Activated naive CD8-positive, alpha-beta T cell treated with anti-CD3 and anti-CD28 coated beads, Interleukin-2, amount 50 U/mL, for 24 hours (primary cell): ENCODE measurements at regions not wholly inside any gene's neighbourhood (a gene's known extent, or its start where the extent isn't known, plus 50 kb on each side); places are given as distances from the start of the nearest gene placed in this dataset.

Experiments used
- ATAC-seq: fragments of 150-1000 bp; cut with Tn5 transposase; one replicate; pipeline ENCODE4 v1.10.0; 2021
- DNase-seq: peaks from one replicate; pipeline ENCODE4 v3.0.0; 2021
- H3K27ac Mint-ChIP-seq: one replicate; pipeline ENCODE4 v1.8.0; 2021; ENCODE audit warnings: mild to moderate bottlenecking, mixed read lengths
- H3K27me3 Mint-ChIP-seq: one replicate; pipeline ENCODE4 v1.8.0; 2021; ENCODE audit warnings: mixed read lengths
- H3K36me3 Mint-ChIP-seq: one replicate; pipeline ENCODE4 v1.8.0; 2021; ENCODE audit warnings: low read depth, mixed read lengths
- H3K4me1 Mint-ChIP-seq: one replicate; pipeline ENCODE4 v1.8.0; 2021; ENCODE audit warnings: mixed read lengths
- H3K4me3 Mint-ChIP-seq: one replicate; pipeline ENCODE4 v1.8.0; 2021; ENCODE audit warnings: mild to moderate bottlenecking, moderate library complexity, mixed read lengths
- H3K9me3 Mint-ChIP-seq: one replicate; pipeline ENCODE4 v1.8.0; 2021; ENCODE audit warnings: mixed read lengths

GRCh38 chr10:28250782-28251181 lies 52.1 kb downstream of the MPP7 start:
- ATAC-seq (no peak), DNase-seq (no peak)
- Mint-ChIP-seq H3K9me3 (peaks cover 1% of the 10 kb centered on the region), H3K4me3 (no peak overlapping the region), H3K4me1 (peaks cover 28% of the 10 kb centered on the region), H3K27me3 (no peaks in the 10 kb centered on the region), H3K27ac (no peak overlapping the region), H3K36me3 (no peaks in the 10 kb centered on the region)

DNA sequence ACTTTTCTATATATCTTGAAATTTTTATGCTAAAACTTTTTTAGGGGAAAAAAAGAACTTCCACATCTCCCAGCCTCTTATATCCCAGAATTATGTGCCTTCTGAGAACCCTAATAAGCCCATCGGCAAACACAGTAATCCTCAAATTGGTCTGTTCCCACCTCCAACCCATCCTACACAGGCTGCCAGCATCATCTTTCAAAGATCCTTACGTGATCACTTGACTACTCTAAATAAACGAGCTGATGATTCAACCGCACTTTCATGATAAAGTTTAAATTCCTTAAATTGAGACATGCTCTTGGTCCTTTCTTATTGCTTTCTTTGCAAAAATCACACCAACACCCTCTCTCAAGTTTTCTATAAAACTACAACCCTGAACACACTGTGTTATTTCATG lies 52.5 kb downstream of the MPP7 start:
- DNase-seq = no peak
- Mint-ChIP-seq H3K36me3 (no peaks in the 10 kb centered on the region), H3K4me1 (peaks cover 30% of the 10 kb centered on the region), H3K9me3 (peaks cover 4% of the 10 kb centered on the region), H3K27me3 (no peaks in the 10 kb centered on the region), H3K27ac (no peak overlapping the region), H3K4me3 (no peak overlapping the region)
- no peak for ATAC-seq

- DNase-seq = no peak
- H3K4me3 Mint-ChIP-seq = no peak overlapping the region
- no peaks in the 10 kb centered on the region for H3K36me3 Mint-ChIP-seq
- ATAC-seq = no peak
- H3K27ac Mint-ChIP-seq = no peak overlapping the region
- H3K27me3 Mint-ChIP-seq = no peaks in the 10 kb centered on the region
- peaks cover 28% of the 10 kb centered on the region for H3K4me1 Mint-ChIP-seq
- peaks cover 4% of the 10 kb centered on the region for H3K9me3 Mint-ChIP-seq
These were observed 53.4 kb downstream of the MPP7 start for GRCh38 chr10:28249512-28249911.

- Mint-ChIP-seq H3K9me3 (peaks cover 4% of the 10 kb centered on the region), H3K4me3 (peak overlapping the region; percentile 1), H3K27ac (peak overlapping the region; percentile 27), H3K4me1 (peaks cover 29% of the 10 kb centered on the region), H3K36me3 (no peaks in the 10 kb centered on the region), H3K27me3 (no peaks in the 10 kb centered on the region)
- ATAC-seq = no peak
- no peak for DNase-seq
These were observed 54.8 kb downstream of the MPP7 start for GRCh38 chr10:28248092-28248491.

DNA sequence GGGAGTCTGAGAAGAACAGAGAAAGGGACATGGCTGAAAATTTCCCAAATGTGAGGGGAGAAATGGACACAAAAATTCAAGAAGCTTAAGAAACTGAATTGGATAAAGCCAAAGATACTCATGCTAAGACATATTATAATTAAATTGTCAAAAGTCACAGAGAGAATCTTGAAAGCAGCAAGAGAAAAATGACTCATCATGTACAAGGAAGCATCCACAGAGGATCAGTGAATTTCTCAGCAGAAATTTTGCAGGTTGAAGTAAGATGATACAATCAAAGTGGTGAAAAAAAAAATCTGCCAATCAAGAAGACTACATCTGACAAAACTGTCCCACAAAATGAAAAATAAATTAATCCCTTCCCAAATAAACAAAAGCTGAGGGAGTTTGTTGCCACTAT lies 56.8 kb downstream of the MPP7 start:
- H3K4me1 Mint-ChIP-seq = peaks cover 42% of the 10 kb centered on the region

DNA sequence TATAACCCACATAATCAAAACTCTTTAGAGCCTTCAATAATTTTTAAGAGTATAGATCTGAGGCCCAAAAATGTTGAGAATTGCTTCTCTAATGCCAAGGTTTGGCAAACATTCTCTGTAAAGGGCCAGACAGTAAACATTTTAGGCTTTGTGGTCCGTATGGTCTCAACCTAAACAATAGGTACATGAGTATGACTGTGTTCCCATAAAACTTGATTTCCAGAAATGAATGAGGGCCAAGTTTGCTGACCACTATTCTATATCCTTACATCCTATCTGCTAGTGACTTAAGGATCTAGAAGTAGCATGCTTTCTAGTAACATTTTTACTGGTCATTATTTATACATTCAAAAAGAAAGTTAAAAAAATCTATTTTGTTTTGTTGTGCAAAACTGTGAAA lies 58.9 kb downstream of the MPP7 start:
- no peak overlapping the region for H3K4me3 Mint-ChIP-seq
- H3K9me3 Mint-ChIP-seq = peaks cover 4% of the 10 kb centered on the region
- no peak overlapping the region for H3K27ac Mint-ChIP-seq
- no peak for ATAC-seq
- no peak for DNase-seq
- H3K36me3 Mint-ChIP-seq = no peaks in the 10 kb centered on the region
- H3K4me1 Mint-ChIP-seq = peaks cover 42% of the 10 kb centered on the region
- H3K27me3 Mint-ChIP-seq = no peaks in the 10 kb centered on the region

More for the DNA sequence above, 56.8 kb downstream of the MPP7 start:
- ATAC-seq = no peak
- peaks cover 4% of the 10 kb centered on the region for H3K9me3 Mint-ChIP-seq
- no peaks in the 10 kb centered on the region for H3K36me3 Mint-ChIP-seq
- H3K27me3 Mint-ChIP-seq = no peaks in the 10 kb centered on the region
- DNase-seq = no peak
- no peak overlapping the region for H3K27ac Mint-ChIP-seq
- H3K4me3 Mint-ChIP-seq = no peak overlapping the region

- Mint-ChIP-seq H3K27me3 (no peaks in the 10 kb centered on the region), H3K4me1 (peaks cover 31% of the 10 kb centered on the region), H3K4me3 (no peak overlapping the region), H3K9me3 (peaks cover 4% of the 10 kb centered on the region), H3K27ac (no peak overlapping the region), H3K36me3 (no peaks in the 10 kb centered on the region)
- no peak for DNase-seq
- no peak for ATAC-seq
These were observed 60.2 kb downstream of the MPP7 start for GRCh38 chr10:28242555-28243204.

DNA sequence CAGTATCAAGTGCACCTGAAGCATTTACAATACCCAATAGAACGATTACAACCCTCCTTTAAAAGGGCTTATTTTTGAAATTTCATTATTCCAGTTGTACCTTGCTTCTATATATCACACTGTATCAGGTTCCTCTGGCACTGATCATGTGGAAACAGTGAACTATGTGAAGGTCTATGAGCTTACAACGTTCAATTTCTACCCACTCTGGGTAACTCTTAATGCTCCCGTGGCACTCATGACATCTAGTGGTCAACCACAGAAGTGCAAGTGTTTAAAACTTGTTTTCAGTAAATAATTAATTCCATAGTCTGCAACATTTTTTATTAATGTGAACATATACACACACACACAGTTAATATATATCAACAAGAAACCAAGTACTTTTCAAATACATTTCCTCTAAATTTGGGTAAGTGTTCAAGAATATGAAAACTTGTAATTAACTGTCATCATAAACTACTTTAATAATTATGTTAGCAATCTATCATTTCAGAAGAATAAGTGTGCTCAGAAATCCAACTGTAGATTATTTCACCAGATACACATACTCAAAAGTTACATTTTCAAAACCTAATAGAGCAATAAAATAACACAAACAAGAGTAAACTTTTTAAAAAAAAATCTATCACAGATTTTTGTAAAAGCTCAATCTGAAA lies 61.0 kb downstream of the MPP7 start:
- Mint-ChIP-seq H3K36me3 (no peaks in the 10 kb centered on the region), H3K27ac (no peak overlapping the region), H3K9me3 (peaks cover 4% of the 10 kb centered on the region), H3K4me1 (peaks cover 29% of the 10 kb centered on the region), H3K27me3 (no peaks in the 10 kb centered on the region), H3K4me3 (no peak overlapping the region)
- DNase-seq (peak; percentile 33), ATAC-seq (peak; percentile 73)

- Mint-ChIP-seq H3K27ac (no peak overlapping the region), H3K36me3 (peaks cover 1% of the 10 kb centered on the region), H3K27me3 (no peaks in the 10 kb centered on the region), H3K9me3 (no peaks in the 10 kb centered on the region), H3K4me3 (no peak overlapping the region), H3K4me1 (peaks cover 16% of the 10 kb centered on the region)
- no peak for DNase-seq
- no peak for ATAC-seq
These were observed 62.5 kb downstream of the MPP7 start for GRCh38 chr10:28240400-28240799.

DNA sequence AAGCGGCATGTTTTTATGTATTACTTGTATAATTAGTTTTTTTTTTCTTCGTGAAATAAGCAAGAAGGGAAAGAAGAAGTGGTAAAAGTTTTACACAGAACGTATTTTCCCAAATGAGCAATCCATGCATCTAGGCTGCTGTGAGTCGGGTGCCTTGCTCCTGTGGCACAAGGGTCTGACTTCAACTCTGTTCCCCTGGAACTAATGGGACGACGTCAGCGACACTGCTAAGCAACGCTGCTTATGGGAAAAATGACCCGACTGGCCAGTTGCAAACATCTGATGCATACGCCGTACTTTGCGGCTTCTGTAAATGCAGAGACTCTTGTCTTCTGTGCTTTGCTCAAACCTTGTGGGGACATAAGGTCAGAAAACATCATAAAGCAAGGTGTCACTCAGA lies 66.3 kb downstream of the MPP7 start:
- Mint-ChIP-seq H3K27me3 (no peaks in the 10 kb centered on the region), H3K36me3 (peaks cover 5% of the 10 kb centered on the region), H3K4me3 (no peak overlapping the region), H3K9me3 (no peaks in the 10 kb centered on the region), H3K4me1 (peaks cover 5% of the 10 kb centered on the region), H3K27ac (no peak overlapping the region)
- no peak for DNase-seq
- ATAC-seq = no peak

GRCh38 chr10:28220811-28221210 lies 82.1 kb downstream of the MPP7 start:
- H3K27ac Mint-ChIP-seq = no peak overlapping the region
- no peaks in the 10 kb centered on the region for H3K9me3 Mint-ChIP-seq
- H3K4me3 Mint-ChIP-seq = no peak overlapping the region
- no peak for DNase-seq
- H3K27me3 Mint-ChIP-seq = no peaks in the 10 kb centered on the region
- H3K4me1 Mint-ChIP-seq = peaks cover 27% of the 10 kb centered on the region
- no peaks in the 10 kb centered on the region for H3K36me3 Mint-ChIP-seq
- no peak for ATAC-seq

- no peak overlapping the region for H3K4me3 Mint-ChIP-seq
- H3K27me3 Mint-ChIP-seq = no peaks in the 10 kb centered on the region
- no peak for ATAC-seq
- H3K36me3 Mint-ChIP-seq = no peaks in the 10 kb centered on the region
- no peak for DNase-seq
- H3K27ac Mint-ChIP-seq = no peak overlapping the region
- H3K9me3 Mint-ChIP-seq = no peaks in the 10 kb centered on the region
- peaks cover 32% of the 10 kb centered on the region for H3K4me1 Mint-ChIP-seq
These were observed 83.6 kb downstream of the MPP7 start for GRCh38 chr10:28219251-28219650.

DNA sequence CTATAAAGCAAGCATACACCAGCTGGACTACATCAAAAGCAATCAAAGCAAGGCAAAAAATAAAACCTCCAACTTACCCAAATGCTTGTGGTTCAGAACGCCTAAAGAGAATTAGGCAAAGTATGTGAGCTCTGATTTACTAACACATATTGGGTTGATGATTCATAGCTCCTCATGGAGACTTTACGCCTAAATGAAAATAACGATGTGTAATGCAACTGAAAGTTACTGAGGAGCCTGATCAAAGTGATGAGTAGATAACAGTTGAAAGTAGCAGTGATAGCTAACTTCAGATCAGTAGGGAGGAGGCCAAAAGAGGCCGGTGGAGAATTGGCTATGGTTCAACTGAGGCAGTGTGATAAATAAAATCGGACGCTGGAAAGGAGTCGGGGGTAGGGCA lies 85.0 kb downstream of the MPP7 start:
- Mint-ChIP-seq H3K36me3 (peaks cover 2% of the 10 kb centered on the region), H3K4me1 (peaks cover 32% of the 10 kb centered on the region), H3K9me3 (no peaks in the 10 kb centered on the region), H3K27me3 (no peaks in the 10 kb centered on the region), H3K4me3 (no peak overlapping the region), H3K27ac (no peak overlapping the region)
- DNase-seq = no peak
- peak; percentile 97 for ATAC-seq

- DNase-seq = peak; percentile 10
- Mint-ChIP-seq H3K4me3 (no peak overlapping the region), H3K36me3 (peaks cover 2% of the 10 kb centered on the region), H3K4me1 (peaks cover 32% of the 10 kb centered on the region), H3K27ac (no peak overlapping the region), H3K27me3 (no peaks in the 10 kb centered on the region), H3K9me3 (no peaks in the 10 kb centered on the region)
- ATAC-seq = no peak
These were observed 86.9 kb downstream of the MPP7 start for GRCh38 chr10:28215930-28216329.

GRCh38 chr10:28214219-28214618 lies 88.6 kb downstream of the MPP7 start:
- no peak for DNase-seq
- no peak for ATAC-seq
- H3K4me1 Mint-ChIP-seq = peaks cover 26% of the 10 kb centered on the region

More at GRCh38 chr10:28214219-28214618, 88.6 kb downstream of the MPP7 start:
- no peaks in the 10 kb centered on the region for H3K9me3 Mint-ChIP-seq
- no peak overlapping the region for H3K27ac Mint-ChIP-seq
- peaks cover 4% of the 10 kb centered on the region for H3K36me3 Mint-ChIP-seq
- H3K27me3 Mint-ChIP-seq = no peaks in the 10 kb centered on the region
- H3K4me3 Mint-ChIP-seq = no peak overlapping the region
